Lung (tissue), 11 donors: ENCODE measurements at regions not wholly inside any gene's neighbourhood (a gene's known extent, or its start where the extent isn't known, plus 50 kb on each side); places are given as distances from the start of the nearest gene placed in this dataset.
"Not testable (repeated sequence)": the region's sequence is repeated elsewhere in the genome, so short reads cannot be mapped to it uniquely, and the experiment has no call there.

Experiments used
- ATAC-seq: fragments of 200-7000 bp; cut with Tn5 transposase; one replicate; pipeline ENCODE4 v1.9.1; 2020; ENCODE audit warnings: moderate number of reproducible peaks; ENCODE audit not compliant: insufficient read depth, low FRiP score
- DNase-seq, 3 donors: peaks; one replicate each; pipeline ENCODE4 v3.0.0-alpha.2; 2013 to 2017
- H3K27ac ChIP-seq, 2 donors: one replicate each; pipeline ENCODE4 v1.5.1; 2013; ENCODE audit warnings: mild to moderate bottlenecking in 2 of 2, moderate library complexity in 2 of 2, control low read depth in 1 of 2, inconsistent platforms in 1 of 2, low read depth in 1 of 2, low read length in 1 of 2
- H3K27me3 ChIP-seq, 3 donors: one replicate each; pipeline ENCODE4 v1.5.1; 2013; ENCODE audit warnings: low read length in 2 of 3; ENCODE audit not compliant: control insufficient read depth in 3 of 3, insufficient read depth in 3 of 3
- H3K36me3 ChIP-seq, 4 donors: one replicate each; pipeline ENCODE4 v1.5.1; 2013; ENCODE audit warnings: low read length in 4 of 4, mild to moderate bottlenecking in 1 of 4, moderate library complexity in 1 of 4; ENCODE audit not compliant: control insufficient read depth in 4 of 4, insufficient read depth in 4 of 4
- H3K4me1 ChIP-seq, 5 donors: one replicate each; pipeline ENCODE4 v1.5.1; 2013; ENCODE audit warnings: low read length in 5 of 5, mild to moderate bottlenecking in 2 of 5, moderate library complexity in 1 of 5; ENCODE audit not compliant: control insufficient read depth in 5 of 5, insufficient read depth in 5 of 5
- H3K4me3 ChIP-seq: one replicate; pipeline ENCODE4 v1.5.1; 2013; ENCODE audit warnings: mild to moderate bottlenecking, control low read depth, moderate library complexity
- H3K9ac ChIP-seq, 2 donors: one replicate each; pipeline ENCODE4 v1.5.1; 2013; ENCODE audit warnings: low read length in 2 of 2, control low read depth in 1 of 2; ENCODE audit not compliant: insufficient read depth in 1 of 2
- H3K9me3 ChIP-seq, 4 donors: one replicate each; pipeline ENCODE4 v1.5.1; 2013; ENCODE audit warnings: low read length in 3 of 4, mild to moderate bottlenecking in 1 of 4, moderate library complexity in 1 of 4; ENCODE audit not compliant: control insufficient read depth in 4 of 4, insufficient read depth in 3 of 4
- WGBS, 2 donors: extraction: QIAGEN DNeasy Blood & Tissue Kit; methylation state at CpG; one replicate each; pipeline ENCODE4 v1.1.7; 2013; 5-methylcytosine and 5-hydroxymethylcytosine counted together
- TF ChIP-seq, protein P1 (sequence below): IDR thresholded peaks from 2 replicates; pipeline ENCODE4 v1.5.1; 2012; ENCODE audit warnings: mild to moderate bottlenecking; ENCODE audit errors: control extremely low read depth, extremely low read depth
- donor health status: control.
- donor health status: control.
- donor health status: Bipolar disorder and iron deficiency.
- donor health status: healthy.
- donor health status: DM: yes; HTN: yes; CAD: no.

DNA sequence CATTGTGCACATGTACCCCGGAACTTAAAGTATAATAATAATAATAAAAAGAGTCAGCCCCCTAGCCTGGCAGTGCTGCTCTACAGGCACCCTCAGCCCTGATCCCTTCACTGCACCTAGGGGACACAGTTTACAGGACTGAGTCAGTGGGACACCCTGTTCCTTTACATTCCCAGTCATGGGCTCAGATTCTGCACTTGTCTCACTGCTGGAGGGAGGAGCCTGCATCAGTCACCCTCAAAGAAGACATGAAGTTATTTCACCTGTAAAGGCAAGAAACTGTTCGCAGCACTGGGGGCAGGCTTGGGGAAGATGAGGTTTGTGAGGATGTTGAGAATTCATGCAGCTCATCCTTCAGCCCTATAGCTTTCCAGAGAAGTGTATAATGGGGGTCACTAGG, 50.7 kb upstream of the VPREB1 start:
- TF ChIP-seq, protein P1, sequence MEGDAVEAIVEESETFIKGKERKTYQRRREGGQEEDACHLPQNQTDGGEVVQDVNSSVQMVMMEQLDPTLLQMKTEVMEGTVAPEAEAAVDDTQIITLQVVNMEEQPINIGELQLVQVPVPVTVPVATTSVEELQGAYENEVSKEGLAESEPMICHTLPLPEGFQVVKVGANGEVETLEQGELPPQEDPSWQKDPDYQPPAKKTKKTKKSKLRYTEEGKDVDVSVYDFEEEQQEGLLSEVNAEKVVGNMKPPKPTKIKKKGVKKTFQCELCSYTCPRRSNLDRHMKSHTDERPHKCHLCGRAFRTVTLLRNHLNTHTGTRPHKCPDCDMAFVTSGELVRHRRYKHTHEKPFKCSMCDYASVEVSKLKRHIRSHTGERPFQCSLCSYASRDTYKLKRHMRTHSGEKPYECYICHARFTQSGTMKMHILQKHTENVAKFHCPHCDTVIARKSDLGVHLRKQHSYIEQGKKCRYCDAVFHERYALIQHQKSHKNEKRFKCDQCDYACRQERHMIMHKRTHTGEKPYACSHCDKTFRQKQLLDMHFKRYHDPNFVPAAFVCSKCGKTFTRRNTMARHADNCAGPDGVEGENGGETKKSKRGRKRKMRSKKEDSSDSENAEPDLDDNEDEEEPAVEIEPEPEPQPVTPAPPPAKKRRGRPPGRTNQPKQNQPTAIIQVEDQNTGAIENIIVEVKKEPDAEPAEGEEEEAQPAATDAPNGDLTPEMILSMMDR, result no peak
- DNase-seq (no peak), ATAC-seq (no peak)
- Histone ChIP-seq H3K4me3 (no peak overlapping the region), H3K27ac (no peak overlapping the region), H3K27me3 (peaks cover 0 to 2% (median 0%) of the 10 kb centered on the region in 3 donors), H3K9ac (no peak overlapping the region), H3K9me3 (no peaks in the 10 kb centered on the region), H3K36me3 (no peaks in the 10 kb centered on the region), H3K4me1 (no peaks in the 10 kb centered on the region)
- 75 to 86% methylated on average over 2 of the region's 2 CpGs for WGBS, 2 donors

DNA sequence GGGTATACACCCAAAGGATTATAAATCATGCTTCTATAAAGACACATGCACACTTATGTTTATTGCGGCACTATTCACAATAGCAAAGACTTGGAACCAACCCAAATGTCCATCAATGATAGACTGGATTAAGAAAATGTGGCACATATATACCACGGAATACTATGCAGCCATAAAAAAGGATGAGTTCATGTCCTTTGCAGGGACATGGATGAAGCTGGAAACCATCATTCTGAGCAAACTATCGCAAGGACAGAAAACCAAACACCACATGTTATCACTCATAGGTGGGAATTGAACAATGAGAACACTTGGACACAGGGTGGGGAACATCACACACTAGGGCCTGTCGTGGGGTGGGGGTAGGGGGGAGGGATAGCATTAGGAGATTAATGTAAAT, 51.1 kb upstream of the VPREB1 start:
- H3K9me3 ChIP-seq, ATAC-seq, DNase-seq, H3K4me1 ChIP-seq, H3K4me3 ChIP-seq, H3K36me3 ChIP-seq, H3K27me3 ChIP-seq, H3K27ac ChIP-seq, H3K9ac ChIP-seq: not testable (repeated sequence)
- WGBS, 2 donors, result 59 to 62% methylated on average over 3 of the region's 4 CpGs

DNA sequence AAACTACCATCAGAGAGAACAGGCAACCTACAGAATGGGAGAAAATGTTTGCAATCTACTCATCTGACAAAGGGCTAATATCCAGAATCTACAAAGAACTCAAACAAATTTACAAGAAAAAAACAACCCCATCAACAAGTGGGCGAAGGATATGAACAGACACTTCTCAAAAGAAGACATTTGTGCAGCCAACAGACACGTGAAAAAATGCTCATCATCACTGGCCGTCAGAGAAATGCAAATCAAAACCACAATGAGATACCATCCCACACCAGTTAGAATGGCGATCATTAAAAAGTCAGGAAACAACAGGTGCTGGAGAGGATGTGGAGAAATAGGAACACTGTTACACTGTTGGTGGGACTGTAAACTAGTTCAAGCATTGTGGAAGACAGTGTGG, 51.6 kb upstream of the VPREB1 start:
- not testable (repeated sequence) for H3K4me1 ChIP-seq, H3K27ac ChIP-seq, ATAC-seq, H3K36me3 ChIP-seq, H3K4me3 ChIP-seq, H3K9me3 ChIP-seq, H3K27me3 ChIP-seq, DNase-seq, H3K9ac ChIP-seq
- WGBS, 2 donors, result 64% methylated on average over 3 of the region's 4 CpGs; no CpG with 5 or more reads in 1 of the 2 donors

DNA sequence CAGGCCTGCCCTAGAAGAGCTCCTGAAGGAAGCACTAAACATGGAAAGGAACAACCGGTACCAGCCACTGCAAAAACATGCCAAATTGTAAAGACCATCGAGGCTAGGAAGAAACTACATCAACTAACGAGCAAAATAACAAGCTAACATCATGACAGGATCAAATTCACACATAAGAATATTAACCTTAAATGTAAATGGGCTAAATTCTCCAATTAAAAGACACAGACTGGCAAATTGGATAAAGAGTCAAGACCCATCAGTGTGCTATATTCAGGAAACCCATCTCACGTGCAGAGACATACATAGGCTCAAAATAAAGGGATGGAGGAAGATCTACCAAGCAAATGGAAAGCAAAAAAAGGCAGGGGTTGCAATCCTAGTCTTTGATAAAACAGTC, 54.8 kb upstream of the VPREB1 start:
- not testable (repeated sequence) for H3K9me3 ChIP-seq, H3K36me3 ChIP-seq, DNase-seq, H3K27ac ChIP-seq, H3K9ac ChIP-seq, H3K4me3 ChIP-seq, H3K27me3 ChIP-seq, ATAC-seq, H3K4me1 ChIP-seq
- WGBS, 2 donors, result 53 to 59% methylated on average over 3 to 4 of the region's 4 CpGs

DNA sequence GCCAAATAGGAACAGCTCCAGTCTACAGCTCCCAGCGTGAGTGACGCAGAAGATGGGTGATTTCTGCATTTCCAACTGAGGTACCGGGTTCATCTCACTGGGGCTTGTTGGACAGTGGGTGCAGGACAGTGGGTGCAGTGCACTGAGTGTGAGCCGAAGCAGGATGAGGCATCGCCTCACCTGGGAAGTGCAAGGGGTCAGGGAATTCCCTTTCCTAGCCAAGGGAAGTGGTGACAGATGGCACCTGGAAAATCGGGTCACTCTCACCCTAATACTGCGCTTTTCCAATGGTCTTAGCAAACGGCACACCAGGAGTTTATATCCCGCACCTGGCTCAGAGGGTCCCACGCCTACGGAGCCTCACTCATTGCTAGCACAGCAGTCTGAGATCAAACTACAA, 56.7 kb upstream of the VPREB1 start:
- not testable (repeated sequence) for H3K9ac ChIP-seq, ATAC-seq, H3K27me3 ChIP-seq, DNase-seq, H3K9me3 ChIP-seq, H3K4me1 ChIP-seq, H3K4me3 ChIP-seq, H3K36me3 ChIP-seq, H3K27ac ChIP-seq
- 85 to 86% methylated on average over 11 of the region's 11 CpGs for WGBS, 2 donors
